Large intestine (tissue), 3 donors: ENCODE measurements at regions not wholly inside any gene's neighbourhood (a gene's known extent, or its start where the extent isn't known, plus 50 kb on each side); places are given as distances from the start of the nearest gene placed in this dataset.
"Not testable (repeated sequence)": the region's sequence is repeated elsewhere in the genome, so short reads cannot be mapped to it uniquely, and the experiment has no call there.

Source experiments
- DNase-seq, 2 donors: peaks; one replicate each; pipeline versions ENCODE4 v3.0.0 to v3.0.0-alpha.2; 2013
- H3K27ac ChIP-seq: one replicate; pipeline ENCODE4 v1.5.1; 2013; ENCODE audit warnings: low read length
- H3K27me3 ChIP-seq: 2 replicates; pipeline ENCODE4 v1.6.1; 2013; ENCODE audit warnings: low read length; ENCODE audit not compliant: control insufficient read depth, insufficient read depth
- H3K36me3 ChIP-seq: 2 replicates; pipeline ENCODE4 v1.6.1; 2013; ENCODE audit warnings: low read length; ENCODE audit not compliant: control insufficient read depth, insufficient read depth
- H3K4me1 ChIP-seq: one replicate; pipeline ENCODE4 v1.6.1; 2013; ENCODE audit warnings: low read length; ENCODE audit not compliant: control insufficient read depth, insufficient read depth
- H3K4me3 ChIP-seq: one replicate; pipeline ENCODE4 v1.5.1; 2013; ENCODE audit warnings: low read length
- H3K9me3 ChIP-seq: one replicate; pipeline ENCODE4 v1.6.1; 2013; ENCODE audit warnings: mild to moderate bottlenecking, low read depth, low read length, moderate library complexity; ENCODE audit not compliant: control insufficient read depth
- WGBS: methylation state at CpG from one replicate; pipeline ENCODE4 v1.1.5; 2013; ENCODE audit warnings: low lambda C conversion rate; ENCODE audit not compliant: insufficient coverage; 5-methylcytosine and 5-hydroxymethylcytosine counted together

GRCh38 chr2:57685032-57685431 lies 361.6 kb upstream of the VRK2 start:
- H3K4me3 ChIP-seq = no peak overlapping the region
- H3K27me3 ChIP-seq = no peaks in the 10 kb centered on the region
- no peaks in the 10 kb centered on the region for H3K4me1 ChIP-seq
- no peaks in the 10 kb centered on the region for H3K36me3 ChIP-seq
- DNase-seq = no peak
- H3K27ac ChIP-seq = no peak overlapping the region
- H3K9me3 ChIP-seq = no peaks in the 10 kb centered on the region
- WGBS = no CpG with 5 or more reads among the region's 2 CpGs

- H3K36me3 ChIP-seq = no peaks in the 10 kb centered on the region
- no peak overlapping the region for H3K4me3 ChIP-seq
- no peak for DNase-seq
- H3K9me3 ChIP-seq = no peaks in the 10 kb centered on the region
- no peaks in the 10 kb centered on the region for H3K4me1 ChIP-seq
- H3K27me3 ChIP-seq = no peaks in the 10 kb centered on the region
- no peak overlapping the region for H3K27ac ChIP-seq
Observed at GRCh38 chr2:57692395-57692794, 354.2 kb upstream of the VRK2 start.

GRCh38 chr2:57693177-57693576 lies 353.4 kb upstream of the VRK2 start:
- H3K4me3 ChIP-seq = no peak overlapping the region
- no peaks in the 10 kb centered on the region for H3K36me3 ChIP-seq
- DNase-seq = no peak
- no peak overlapping the region for H3K27ac ChIP-seq
- H3K4me1 ChIP-seq = no peaks in the 10 kb centered on the region
- H3K9me3 ChIP-seq = no peaks in the 10 kb centered on the region
- no peaks in the 10 kb centered on the region for H3K27me3 ChIP-seq

- no CpG with 5 or more reads among the region's 2 CpGs for WGBS
- Histone ChIP-seq H3K4me3 (no peak overlapping the region), H3K9me3 (no peaks in the 10 kb centered on the region), H3K4me1 (no peaks in the 10 kb centered on the region), H3K27me3 (no peaks in the 10 kb centered on the region), H3K36me3 (no peaks in the 10 kb centered on the region), H3K27ac (no peak overlapping the region)
- no peak for DNase-seq
Observed at GRCh38 chr2:57693965-57694364, 352.6 kb upstream of the VRK2 start.

- Histone ChIP-seq H3K4me3 (no peak overlapping the region), H3K27ac (no peak overlapping the region), H3K4me1 (no peaks in the 10 kb centered on the region), H3K9me3 (no peaks in the 10 kb centered on the region), H3K27me3 (no peaks in the 10 kb centered on the region), H3K36me3 (no peaks in the 10 kb centered on the region)
- no peak for DNase-seq
- no CpG with 5 or more reads among the region's 4 CpGs for WGBS
Observed at GRCh38 chr2:57696016-57696415, 350.6 kb upstream of the VRK2 start.

- DNase-seq = no peak
- Histone ChIP-seq H3K27me3 (no peaks in the 10 kb centered on the region), H3K27ac (no peak overlapping the region), H3K4me3 (no peak overlapping the region), H3K4me1 (peaks cover 2% of the 10 kb centered on the region), H3K9me3 (no peaks in the 10 kb centered on the region), H3K36me3 (no peaks in the 10 kb centered on the region)
- WGBS = no CpG with 5 or more reads among the region's 1 CpG
Observed at GRCh38 chr2:57698392-57698791, 348.2 kb upstream of the VRK2 start.

- H3K27ac ChIP-seq = no peak overlapping the region
- no peak overlapping the region for H3K4me3 ChIP-seq
- no peaks in the 10 kb centered on the region for H3K9me3 ChIP-seq
- peaks cover 2% of the 10 kb centered on the region for H3K4me1 ChIP-seq
- no peak for DNase-seq
- no peaks in the 10 kb centered on the region for H3K27me3 ChIP-seq
- WGBS = no CpG with 5 or more reads among the region's 2 CpGs
- H3K36me3 ChIP-seq = no peaks in the 10 kb centered on the region
Observed at GRCh38 chr2:57698935-57699449, 347.6 kb upstream of the VRK2 start.

GRCh38 chr2:57701391-57701791 lies 345.2 kb upstream of the VRK2 start:
- H3K9me3 ChIP-seq = no peaks in the 10 kb centered on the region
- H3K27me3 ChIP-seq = no peaks in the 10 kb centered on the region
- peaks cover 2% of the 10 kb centered on the region for H3K4me1 ChIP-seq
- 86% methylated on average over 1 of the region's 5 CpGs for WGBS
- no peak overlapping the region for H3K4me3 ChIP-seq
- H3K27ac ChIP-seq = no peak overlapping the region
- no peak for DNase-seq
- H3K36me3 ChIP-seq = no peaks in the 10 kb centered on the region

GRCh38 chr2:57703407-57703806 lies 343.2 kb upstream of the VRK2 start:
- H3K9me3 ChIP-seq = no peaks in the 10 kb centered on the region
- 60% methylated on average over 1 of the region's 3 CpGs for WGBS
- no peak for DNase-seq
- H3K27me3 ChIP-seq = no peaks in the 10 kb centered on the region
- peaks cover 2% of the 10 kb centered on the region for H3K4me1 ChIP-seq
- no peak overlapping the region for H3K4me3 ChIP-seq
- H3K27ac ChIP-seq = no peak overlapping the region
- H3K36me3 ChIP-seq = no peaks in the 10 kb centered on the region

- not testable (repeated sequence) for H3K4me1 ChIP-seq, H3K36me3 ChIP-seq, H3K4me3 ChIP-seq, H3K9me3 ChIP-seq, H3K27ac ChIP-seq, H3K27me3 ChIP-seq, DNase-seq
- no CpG with 5 or more reads among the region's 8 CpGs for WGBS
Observed at GRCh38 chr2:57707794-57708193, 338.8 kb upstream of the VRK2 start.

GRCh38 chr2:57711991-57712390 lies 334.6 kb upstream of the VRK2 start:
- H3K27ac ChIP-seq = no peak overlapping the region
- no peak overlapping the region for H3K4me3 ChIP-seq
- H3K4me1 ChIP-seq = no peaks in the 10 kb centered on the region
- no CpG with 5 or more reads among the region's 1 CpG for WGBS
- no peaks in the 10 kb centered on the region for H3K27me3 ChIP-seq
- no peaks in the 10 kb centered on the region for H3K36me3 ChIP-seq
- H3K9me3 ChIP-seq = no peaks in the 10 kb centered on the region
- no peak for DNase-seq
